ENCODE measurements at regions not wholly inside any gene's neighbourhood (a gene's known extent, or its start where the extent isn't known, plus 50 kb on each side); places are given as distances from the start of the nearest gene placed in this dataset.

DNA sequence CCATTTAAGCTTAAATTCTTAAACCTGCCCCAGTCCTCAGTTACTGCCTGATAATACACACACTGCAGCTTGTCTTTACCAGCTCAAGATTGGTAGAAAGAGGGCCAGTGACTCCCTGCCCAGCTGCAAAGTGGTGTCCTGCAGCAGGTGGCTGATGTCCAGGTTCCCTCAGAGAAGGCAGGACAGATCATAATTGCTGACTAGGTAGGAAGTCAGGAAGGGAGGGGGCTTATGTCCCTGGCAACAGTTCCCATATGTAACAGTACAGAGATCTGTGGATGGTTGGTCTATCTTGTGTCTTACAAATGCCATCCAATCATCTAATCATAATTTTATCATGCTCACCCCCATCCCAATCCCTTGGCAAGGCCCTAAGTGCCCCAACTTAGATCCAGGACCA, 492.1 kb upstream of the PPP2R3A start:
- DNase-seq, result no peak

DNA sequence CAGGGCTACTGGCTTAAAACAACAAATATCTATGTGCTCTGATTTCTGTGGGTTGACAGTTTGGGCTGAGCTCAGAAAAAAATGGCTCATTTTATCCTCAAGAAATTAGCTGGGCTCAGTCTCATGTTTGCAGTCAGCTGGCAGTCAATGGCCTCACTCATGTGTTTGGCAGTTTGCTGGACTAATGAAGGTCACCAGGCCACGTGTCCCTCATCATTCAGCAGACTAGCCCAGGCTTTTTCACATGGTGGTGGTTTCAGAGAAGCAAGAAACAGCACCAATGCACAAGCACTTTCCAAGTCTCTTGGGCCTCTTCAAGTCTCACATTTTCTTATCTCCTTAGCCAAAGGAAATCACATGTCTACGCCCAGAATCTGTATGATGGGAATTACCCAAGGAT, 478.3 kb upstream of the PPP2R3A start:
- DNase-seq, result peak in 2 of 14 donors; percentile 7 to 20

DNA sequence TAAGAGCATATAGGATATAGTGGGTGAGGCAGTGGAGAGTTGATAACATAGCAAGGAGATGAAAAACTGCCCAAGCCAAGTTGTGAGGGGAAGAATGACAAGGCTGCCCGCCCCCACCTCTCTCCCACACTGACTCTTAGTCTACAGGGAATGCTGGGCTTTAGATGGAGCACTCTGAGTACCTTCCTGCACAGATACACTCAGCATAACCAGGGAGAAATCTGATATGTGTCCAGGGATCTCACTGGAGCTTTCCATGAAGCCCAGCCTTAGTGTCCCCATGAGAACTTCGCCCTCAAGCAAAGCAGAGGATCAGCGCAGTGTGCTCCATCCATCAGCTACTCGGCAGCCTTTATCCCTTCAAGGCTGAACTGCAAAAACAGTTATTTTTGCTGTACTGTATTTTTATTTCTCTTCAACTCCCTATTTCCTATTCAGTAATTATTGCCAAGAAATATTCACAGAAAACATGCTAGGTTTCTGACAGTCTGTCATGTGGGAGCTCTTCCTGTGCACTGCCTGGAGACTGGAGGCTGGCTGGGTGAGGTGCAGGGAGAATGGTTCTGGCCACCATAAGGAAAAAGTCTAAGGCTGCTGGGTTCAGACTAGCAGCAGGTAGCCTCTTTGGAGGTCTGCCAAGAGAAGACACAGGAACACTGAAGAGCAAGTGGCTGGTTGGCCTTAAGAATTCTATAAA, 475.2 kb upstream of the PPP2R3A start:
- DNase-seq, result no peak

DNA sequence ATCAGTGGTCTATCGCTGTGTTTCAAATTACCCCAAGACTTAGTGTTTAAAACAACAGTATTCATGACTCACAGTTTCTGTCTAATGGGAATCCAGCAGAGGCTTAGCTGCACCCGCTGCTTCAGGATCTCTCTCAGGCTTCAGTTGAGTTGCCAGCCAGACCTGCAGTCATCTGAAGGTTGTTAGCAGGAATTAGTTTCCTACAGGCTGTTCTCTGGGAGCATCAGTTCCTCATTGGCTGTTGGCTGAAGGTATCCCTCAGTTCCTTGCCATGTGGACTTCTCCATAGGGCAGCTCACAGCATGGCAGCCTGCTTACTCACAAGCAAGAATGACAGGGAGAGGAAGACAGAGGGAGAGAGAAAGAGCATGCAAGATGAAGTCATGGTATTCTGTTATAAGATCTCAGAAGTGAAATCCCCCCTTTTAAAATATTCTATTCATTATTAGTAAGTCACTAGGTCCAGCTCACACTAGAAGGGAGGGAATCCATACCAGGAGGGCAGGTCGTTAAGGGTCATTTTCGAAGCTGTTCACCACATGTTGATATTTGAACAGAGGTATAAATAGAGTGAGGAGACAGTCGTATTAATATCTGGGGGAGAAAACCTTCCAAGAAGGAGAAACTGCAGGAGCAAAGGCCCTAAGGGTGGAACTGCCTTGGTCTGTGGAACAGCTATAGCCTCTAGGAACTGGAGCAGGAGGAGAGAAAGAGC, 473.9 kb upstream of the PPP2R3A start:
- DNase-seq, result no peak

DNA sequence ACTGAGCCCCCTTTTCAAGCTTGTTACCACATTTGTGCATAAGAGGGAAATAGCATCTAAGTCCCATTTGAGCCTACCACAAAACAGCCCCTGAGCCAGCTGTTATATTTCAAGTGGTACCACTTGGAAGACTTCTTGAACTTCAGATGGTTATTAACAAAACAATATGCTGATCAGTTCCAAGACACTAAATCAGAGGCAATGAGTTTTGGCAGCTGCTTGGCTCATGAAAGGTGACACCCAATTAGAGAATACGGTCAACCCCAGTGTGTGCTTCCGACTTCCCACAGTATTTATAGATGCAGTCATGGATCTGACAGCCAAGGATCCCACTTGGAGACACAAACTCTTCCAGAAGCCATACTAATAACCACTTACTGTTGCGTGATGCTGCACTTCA, 469.6 kb upstream of the PPP2R3A start:
- no peak for DNase-seq

DNA sequence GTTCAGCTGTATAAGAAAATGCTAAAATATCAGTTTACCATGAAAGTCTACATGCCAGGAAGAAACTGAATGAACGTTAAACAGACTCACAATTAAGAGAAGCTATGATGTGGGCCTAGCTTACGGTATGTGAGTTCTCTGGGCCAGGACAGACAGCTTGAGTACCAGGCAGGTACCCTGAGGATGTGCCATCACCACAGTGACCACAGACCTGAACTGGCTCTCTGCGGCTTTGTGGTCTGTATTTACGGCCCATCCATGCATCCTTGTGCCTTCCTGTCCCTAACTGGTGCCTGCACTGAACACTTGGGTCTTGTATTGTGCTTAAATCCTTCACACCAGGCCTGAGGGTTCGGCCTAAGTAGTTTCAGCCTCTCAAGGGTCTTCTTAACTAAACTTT, 467.5 kb upstream of the PPP2R3A start:
- DNase-seq, result no peak

DNA sequence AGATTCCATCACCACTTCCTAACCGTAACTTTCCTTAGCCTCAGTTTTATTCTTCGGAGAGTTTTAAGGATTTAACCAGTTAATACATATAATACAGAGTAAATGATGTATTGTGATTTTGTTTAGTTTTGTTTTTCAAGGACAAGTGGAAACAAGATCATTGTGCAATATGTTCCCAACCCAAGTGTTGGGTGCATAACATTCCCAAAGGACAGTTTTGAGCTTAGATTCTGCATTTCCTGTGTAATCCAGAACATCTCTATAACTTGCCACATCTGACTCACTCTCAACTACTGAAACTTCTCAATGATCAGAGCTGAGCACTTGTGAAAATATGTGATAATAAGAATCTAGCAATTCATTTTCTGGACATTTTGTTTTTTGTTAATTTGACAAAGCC, 466.1 kb upstream of the PPP2R3A start:
- no peak for DNase-seq

DNA sequence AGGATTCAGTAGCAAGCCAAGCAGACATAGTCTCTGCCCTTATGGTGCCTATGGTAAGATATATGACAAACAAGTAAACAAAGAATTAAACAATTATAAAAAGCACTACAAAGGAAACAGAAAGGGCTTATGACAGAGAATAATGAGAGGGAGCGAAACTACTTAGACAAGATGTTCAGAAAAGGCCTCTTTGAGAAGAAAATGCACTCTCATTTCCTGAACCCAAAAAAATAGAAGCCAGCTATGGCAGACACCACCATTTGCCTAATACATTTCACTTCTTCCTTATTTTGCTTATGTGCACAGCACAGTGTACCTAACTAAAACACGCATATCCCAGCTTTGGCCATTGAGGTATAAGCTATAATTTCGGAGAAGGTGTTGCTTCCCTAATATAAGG, 465.5 kb upstream of the PPP2R3A start:
- no peak for DNase-seq

DNA sequence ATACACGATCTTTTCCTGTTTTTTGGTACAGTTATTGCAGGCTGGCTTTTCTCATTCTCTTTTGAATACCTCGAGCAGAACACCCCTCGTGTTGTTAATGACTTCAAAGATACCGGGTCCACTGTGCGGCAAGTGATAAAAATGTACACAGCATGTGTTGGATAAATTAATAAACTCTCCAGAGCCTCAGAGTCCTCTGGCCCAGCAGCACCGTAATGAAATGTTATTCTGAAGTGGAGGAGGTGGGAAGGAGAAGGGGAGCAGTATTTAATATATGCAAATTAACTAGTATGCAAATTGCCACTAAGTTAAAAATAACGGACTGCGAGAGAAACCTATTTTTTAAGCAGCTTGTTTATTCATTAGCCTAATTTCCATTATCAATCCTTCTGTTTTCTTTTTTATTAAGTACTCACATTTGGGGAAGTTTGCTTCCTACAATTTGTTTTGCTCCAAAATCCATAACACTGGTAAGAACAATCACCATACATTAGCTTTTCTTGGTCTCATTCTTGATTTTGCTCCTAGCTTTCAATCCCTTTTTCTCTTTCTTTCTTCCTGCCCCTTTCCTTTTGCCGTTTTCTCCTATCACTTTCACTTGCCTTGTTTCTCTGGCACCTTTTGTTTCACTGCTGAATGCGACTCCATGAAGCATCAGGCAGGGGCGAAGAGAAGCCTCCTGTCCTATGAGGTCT, 462.3 kb upstream of the PPP2R3A start:
- DNase-seq, result no peak

DNA sequence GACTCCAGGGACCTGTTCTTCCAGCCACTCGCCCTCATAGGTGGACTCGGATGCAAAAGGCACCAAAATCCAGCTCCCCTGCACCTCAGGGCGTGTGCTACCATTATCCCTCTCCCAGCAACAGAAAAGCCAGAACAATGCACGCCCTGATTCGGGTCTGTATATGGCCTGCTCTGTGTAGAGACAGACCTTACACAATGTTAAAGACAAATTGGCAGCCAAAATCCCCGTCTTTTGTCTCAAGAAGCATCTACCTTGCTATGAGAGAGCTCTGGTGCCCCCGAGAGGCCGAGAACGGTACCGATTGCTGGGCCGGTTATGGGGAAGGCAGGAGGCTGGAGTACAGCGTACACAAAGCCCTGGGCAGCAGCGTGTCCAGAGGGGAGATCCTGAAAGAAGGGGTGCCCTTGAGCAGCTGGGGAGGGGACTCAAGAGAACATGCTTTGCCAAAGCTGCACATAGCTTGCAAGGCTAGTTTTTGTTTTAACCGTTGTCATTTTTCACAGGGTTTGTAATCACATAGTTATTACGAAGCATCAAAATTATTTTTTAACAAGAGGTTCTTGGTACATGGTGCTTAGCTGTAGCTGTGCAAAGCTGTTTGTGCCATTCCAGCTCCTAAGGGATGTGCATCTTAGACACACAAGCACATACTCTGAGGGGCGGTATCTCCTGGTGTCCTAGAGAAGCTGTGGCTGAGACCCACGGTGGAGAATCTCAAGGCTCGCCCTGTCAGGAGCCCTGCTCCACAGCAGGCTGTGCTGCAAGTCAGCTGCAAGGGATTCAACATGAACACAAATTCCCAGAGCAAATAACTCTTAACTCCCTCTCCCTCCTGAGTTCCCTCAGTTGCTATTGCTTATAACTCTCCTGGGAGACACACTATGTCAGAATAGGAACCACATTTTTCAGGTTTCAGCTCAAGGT, 461.5 kb upstream of the PPP2R3A start:
- DNase-seq, result peak in 11 of 14 donors; percentile 2 to 70 (median 34)

DNA sequence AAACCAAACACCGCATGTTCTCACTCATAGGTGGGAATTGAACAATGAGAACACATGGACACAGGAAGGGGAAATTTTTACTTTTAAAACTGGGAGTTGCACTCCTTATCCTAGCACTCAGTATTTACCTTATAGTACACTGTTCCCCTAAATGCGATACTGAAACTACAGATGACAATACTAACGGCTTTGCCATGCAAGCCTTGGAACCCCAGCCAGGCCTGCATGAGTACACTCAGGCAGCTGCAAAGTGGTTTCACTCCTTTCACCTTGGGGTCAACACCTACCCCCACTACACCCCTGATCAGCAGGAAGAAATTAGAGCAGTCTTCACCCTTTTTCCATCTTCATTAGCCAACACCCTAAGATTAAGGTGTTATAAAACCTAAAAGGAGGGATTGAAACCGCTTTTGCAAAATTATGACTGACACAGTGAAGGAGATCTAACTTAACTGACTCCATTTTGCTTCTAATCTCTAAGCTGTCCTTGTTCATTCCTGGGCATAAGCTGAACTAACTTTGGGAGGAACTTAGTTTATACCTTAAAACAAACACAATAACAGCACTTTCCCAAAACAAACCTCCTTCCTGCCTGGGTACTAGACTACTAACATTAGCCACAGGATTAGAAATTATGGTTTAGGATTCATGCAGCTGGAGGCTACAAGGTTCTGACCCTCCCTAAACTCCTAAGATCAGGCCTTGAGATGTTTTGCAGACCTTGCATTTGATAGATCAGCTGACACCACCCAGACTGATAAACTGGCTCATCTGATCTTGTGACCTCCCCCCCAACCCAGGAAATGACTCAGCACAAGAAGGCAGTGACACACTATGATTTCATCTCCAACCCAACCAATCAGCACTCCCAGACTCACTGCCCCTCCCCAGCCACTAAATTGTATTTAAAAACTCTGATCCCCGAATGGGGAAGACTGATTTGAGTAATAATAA, 452.1 kb upstream of the PPP2R3A start:
- DNase-seq, result no peak

DNA sequence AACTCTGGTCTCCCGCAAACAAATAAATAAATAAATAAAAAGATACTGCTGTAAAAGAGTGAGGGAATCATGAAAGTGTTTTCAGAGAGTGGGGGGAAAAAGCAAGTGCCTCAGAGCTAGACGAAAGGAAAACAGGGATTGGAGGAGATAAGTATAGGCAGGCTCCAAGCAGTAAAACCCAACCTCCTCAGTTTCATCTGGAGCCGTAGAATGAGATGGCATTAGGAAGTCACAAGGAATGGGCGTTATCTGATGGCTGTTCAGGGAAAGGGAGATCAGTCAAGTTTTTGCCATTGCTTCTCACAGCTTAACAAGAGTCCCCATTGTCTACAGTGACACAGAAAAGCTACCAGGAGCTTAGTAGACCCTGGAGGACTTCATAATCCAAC, 451.5 kb upstream of the PPP2R3A start:
- no peak for DNase-seq

DNA sequence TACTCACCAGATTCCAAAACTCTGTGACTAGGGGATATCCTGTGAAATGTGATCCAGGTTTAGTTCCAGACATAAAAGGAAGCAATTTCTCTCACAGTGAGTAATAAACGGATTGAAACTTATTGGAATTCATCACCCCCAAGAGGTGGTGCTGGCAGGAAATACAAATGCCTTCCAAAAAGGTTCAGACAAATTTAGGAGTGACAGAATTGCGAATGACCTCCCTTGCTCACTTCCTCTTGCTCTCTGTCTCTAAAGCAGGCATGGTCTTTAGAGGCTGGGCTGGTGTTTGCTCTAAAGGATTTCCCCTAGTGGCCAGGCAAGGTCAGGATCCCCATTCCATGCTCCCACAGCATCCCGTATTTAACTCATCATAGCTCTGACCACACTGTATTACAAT, 449.4 kb upstream of the PPP2R3A start:
- no peak for DNase-seq

DNA sequence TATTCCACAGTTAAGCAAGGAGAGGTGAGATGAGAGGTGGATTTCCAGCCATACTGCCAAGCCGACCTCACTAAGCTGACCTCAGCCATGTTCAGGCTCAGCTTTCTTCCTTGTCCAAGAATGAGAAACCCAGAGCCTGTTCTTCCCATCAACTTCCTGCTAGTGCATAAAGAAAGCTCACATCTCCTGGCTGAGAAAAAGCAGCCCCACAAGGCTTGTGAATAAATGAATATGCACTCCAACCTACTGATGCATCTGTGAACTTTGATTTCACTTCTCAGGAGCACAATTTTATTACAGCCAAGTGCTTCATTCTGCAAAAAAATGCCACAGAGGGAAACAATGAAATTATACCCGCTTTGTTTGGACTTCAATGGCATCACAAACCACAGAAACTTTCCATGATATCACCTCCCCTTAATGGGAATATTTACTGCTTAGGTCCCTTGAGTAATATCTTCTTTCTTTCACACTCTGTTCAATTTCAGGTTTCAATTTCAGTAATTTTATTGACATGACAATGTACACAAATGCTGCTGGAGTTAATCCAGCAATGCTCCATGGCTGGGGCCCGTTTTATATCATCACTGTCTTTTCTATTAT, 437.0 kb upstream of the PPP2R3A start:
- DNase-seq, result no peak

DNA sequence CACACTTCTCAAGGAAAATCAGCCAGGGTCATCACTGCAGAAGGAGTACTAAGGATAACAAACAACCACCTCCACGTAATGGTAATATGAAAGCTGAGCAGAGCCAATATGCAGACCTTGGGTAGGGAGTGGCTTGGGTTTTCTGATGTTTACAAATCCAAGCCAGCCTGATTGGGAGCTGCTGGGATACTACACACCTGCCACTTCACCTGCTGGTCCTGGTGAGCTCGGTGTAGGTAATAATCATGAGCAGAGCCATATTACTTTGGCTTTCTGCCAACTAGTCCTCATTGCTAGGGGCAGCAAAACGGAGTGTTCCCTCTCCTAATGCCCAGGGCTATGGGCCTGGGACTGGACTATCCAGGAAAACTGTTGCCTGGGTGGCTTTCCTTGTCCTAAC, 433.5 kb upstream of the PPP2R3A start:
- DNase-seq, result no peak

DNA sequence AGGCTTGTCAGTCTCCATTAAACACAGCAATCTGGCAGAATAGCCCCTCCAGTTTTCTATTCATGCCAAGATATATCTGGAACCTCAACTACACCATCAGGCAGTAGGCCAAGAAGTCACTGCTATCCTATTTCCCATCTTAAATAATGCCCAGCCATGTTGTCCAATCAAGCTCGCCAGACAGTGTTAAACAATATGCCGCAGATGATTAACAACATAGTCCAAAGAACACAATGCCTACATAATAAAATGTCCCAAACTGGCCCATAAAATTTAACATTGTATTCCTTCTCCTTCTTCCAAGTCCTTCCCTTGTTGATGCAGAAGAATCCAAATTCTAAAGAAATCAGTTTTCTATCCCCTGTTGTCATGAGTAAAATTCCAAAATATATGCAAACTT, 427.4 kb upstream of the PPP2R3A start:
- no peak for DNase-seq

DNA sequence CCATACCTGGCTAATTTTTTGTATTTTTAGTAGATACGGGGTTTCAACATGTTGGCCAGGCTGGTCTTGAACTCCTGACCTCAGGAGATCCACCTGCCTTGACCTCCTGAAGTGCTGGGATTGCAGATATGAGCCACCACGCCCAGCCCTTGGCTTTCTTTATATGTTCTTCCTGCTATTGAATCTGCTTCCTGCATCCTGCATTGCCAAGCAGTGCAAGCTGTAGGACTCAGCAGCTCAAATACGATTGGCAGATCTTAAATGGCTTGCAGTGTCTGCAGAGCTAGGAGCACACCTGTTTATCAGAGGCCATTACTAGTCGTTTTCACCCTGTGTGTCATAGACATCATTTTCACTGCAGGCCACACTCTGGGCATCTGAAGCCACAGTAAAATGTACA, 426.2 kb upstream of the PPP2R3A start:
- DNase-seq, result no peak

DNA sequence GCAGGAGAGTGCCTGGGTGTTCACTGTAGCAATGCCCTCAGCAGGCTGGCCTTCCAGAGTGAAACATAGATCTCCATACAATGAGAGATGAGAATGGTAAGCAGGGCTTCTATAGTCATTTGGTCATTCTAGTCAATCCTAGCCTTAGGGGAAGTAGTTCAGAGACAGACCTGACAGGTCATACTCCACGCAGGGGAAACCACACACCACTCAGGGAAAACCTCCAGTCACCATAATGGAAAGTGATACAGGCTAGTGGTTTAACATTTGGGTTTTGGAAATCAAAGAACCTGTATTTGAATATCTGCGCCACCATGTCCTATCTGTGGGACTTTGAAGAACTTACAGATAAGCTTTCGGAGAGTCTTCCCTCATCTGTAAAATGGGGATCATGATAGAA, 425.7 kb upstream of the PPP2R3A start:
- DNase-seq, result no peak

DNA sequence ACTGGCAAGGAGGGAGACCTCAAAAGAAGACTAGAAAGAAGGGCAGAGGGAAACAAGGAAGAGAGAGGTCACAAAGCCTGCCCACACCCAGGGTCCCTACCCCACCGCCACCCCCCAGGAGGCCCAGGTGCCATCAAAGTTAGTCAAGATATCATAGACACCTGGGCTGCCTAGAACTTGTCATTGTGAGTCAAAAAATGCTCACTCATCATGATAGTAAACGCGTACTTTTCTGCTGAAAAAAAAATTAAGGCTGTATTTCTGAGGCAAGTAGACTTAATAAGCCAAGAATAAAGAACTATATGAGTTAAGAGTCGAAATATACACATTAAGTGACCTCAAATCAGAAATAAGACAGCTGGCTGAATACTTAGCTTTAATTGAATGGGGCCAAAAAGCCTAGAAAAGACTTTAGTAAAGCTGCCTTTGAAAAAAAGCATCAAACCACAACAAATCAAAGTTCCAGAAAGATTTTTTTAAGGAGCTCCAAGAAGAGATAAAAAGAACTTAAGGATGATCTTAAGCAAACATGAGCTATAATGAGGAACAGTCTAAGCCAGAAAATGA, 415.5 kb upstream of the PPP2R3A start:
- no peak for DNase-seq

DNA sequence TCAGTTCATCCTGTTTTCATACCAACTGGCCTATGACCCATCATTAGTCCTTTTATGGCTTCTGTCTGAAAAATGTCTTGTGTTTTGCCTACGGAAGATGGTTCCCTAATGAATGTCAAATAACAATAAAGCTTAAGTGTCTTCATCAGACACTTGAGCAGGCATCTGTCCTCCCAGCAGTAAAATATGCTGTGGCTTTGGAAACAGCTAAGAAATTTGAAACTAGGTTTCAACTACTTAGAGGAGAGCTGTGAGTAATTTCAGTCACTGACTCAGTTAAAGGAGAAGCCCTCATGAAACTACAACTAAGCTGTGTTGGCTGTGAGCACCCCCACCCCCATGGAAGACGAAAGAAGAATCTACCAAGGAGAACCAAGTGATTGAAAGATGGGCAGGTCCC, 409.4 kb upstream of the PPP2R3A start:
- no peak for DNase-seq
